ENCODE measurements at regions not wholly inside any gene's neighbourhood (a gene's known extent, or its start where the extent isn't known, plus 50 kb on each side); places are given as distances from the start of the nearest gene placed in this dataset.

DNA sequence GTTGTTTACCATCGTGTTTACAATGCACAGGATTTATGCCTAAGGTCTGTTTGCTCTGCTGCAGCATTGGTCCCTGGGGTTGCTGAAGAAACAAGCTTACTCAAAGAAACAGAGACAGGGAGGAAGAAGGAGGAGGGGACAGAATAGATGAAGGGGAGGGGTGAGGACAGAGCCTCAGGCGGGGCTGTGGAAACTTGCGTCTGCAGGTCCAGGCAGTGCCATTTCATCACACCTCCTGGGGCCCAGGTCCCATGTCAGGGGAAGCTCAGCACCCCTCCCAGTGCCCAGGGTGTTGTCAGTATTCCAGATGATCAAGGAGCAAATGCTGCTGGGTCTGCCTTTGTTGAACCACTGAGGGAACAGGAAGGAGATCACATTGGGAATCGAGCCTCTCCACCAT, 1406.8 kb downstream of the TBC1D22A start:
- Mint-ChIP-seq H3K36me3 (ENCODE audit: low read depth) (no peaks in the 10 kb centered on the region), H3K27ac (no peak overlapping the region), H3K4me1 (no peaks in the 10 kb centered on the region), H3K27me3 (ENCODE audit: low read depth) (peaks cover 39% of the 10 kb centered on the region), H3K9me3 (no peaks in the 10 kb centered on the region), H3K4me3 (no peak overlapping the region)
- TF ChIP-seq, protein P1, sequence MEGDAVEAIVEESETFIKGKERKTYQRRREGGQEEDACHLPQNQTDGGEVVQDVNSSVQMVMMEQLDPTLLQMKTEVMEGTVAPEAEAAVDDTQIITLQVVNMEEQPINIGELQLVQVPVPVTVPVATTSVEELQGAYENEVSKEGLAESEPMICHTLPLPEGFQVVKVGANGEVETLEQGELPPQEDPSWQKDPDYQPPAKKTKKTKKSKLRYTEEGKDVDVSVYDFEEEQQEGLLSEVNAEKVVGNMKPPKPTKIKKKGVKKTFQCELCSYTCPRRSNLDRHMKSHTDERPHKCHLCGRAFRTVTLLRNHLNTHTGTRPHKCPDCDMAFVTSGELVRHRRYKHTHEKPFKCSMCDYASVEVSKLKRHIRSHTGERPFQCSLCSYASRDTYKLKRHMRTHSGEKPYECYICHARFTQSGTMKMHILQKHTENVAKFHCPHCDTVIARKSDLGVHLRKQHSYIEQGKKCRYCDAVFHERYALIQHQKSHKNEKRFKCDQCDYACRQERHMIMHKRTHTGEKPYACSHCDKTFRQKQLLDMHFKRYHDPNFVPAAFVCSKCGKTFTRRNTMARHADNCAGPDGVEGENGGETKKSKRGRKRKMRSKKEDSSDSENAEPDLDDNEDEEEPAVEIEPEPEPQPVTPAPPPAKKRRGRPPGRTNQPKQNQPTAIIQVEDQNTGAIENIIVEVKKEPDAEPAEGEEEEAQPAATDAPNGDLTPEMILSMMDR (IDR thresholded peaks at IDR 0.05; ENCODE audit: unreplicated experiment in 3 of 3): no peak

DNA sequence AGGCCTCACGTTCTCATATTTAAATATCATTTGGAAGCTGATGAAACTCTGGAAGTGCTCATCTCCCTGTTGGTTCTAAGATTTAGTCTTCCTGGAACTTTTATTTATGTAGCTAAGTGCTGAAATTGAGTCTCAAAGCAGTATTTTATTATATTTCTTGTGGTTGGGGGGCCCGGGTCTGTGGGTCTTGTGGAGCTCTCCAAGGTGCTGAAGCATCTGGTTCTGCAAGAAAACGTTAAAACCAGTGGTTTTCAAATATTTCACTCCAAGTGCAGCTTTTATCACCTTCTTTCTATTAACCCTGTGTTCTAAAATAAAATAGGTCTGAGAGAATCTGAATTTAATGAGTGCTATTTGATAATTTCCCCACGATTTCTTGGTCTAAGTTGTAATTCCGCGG, 1404.8 kb downstream of the TBC1D22A start:
- TF ChIP-seq, protein P1 (IDR thresholded peaks at IDR 0.05; ENCODE audit: unreplicated experiment in 3 of 3): no peak
- Mint-ChIP-seq H3K36me3 (ENCODE audit: low read depth) (no peaks in the 10 kb centered on the region), H3K4me1 (no peaks in the 10 kb centered on the region), H3K4me3 (no peak overlapping the region), H3K27me3 (ENCODE audit: low read depth) (peaks cover 32% of the 10 kb centered on the region), H3K9me3 (no peaks in the 10 kb centered on the region), H3K27ac (no peak overlapping the region)

- TF ChIP-seq, protein P1 (IDR thresholded peaks at IDR 0.05; ENCODE audit: unreplicated experiment in 3 of 3): no peak
- H3K4me1 Mint-ChIP-seq: no peaks in the 10 kb centered on the region
- no peaks in the 10 kb centered on the region for H3K36me3 Mint-ChIP-seq (ENCODE audit: low read depth)
- H3K4me3 Mint-ChIP-seq: no peak overlapping the region
- no peaks in the 10 kb centered on the region for H3K9me3 Mint-ChIP-seq
- H3K27me3 Mint-ChIP-seq (ENCODE audit: low read depth): peaks cover 17% of the 10 kb centered on the region
- no peak overlapping the region for H3K27ac Mint-ChIP-seq
Measured at GRCh38 chr22:48161298-48161697, 1398.8 kb downstream of the TBC1D22A start.

DNA sequence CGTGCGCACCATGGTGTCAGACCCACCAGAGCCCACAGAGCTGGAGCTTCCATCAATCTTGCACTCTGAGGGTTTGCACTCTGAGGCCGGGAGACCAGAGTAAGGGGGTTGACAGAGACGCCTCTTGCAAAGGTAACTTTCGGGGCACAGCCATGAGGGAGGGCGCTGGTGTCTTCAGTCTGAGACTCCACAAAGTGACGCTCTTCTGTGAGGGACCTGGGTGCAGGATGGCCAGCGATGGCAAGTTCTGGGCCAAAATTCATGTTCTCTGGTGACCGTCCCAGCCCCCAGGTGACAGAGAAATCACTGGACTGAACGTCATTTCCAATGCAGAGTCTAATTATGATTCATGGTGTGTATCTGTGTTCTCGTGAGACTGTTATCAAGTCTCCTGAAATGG, 1395.2 kb downstream of the TBC1D22A start:
- H3K4me1 Mint-ChIP-seq: no peaks in the 10 kb centered on the region
- no peak overlapping the region for H3K4me3 Mint-ChIP-seq
- no peak overlapping the region for H3K27ac Mint-ChIP-seq
- TF ChIP-seq, protein P1 (IDR thresholded peaks at IDR 0.05; ENCODE audit: unreplicated experiment in 3 of 3): no peak
- H3K27me3 Mint-ChIP-seq (ENCODE audit: low read depth): peaks cover 11% of the 10 kb centered on the region
- H3K36me3 Mint-ChIP-seq (ENCODE audit: low read depth): no peaks in the 10 kb centered on the region
- no peaks in the 10 kb centered on the region for H3K9me3 Mint-ChIP-seq

GRCh38 chr22:48156603-48157355, 1394.3 kb downstream of the TBC1D22A start:
- H3K9me3 Mint-ChIP-seq: no peaks in the 10 kb centered on the region
- no peaks in the 10 kb centered on the region for H3K4me1 Mint-ChIP-seq
- H3K27ac Mint-ChIP-seq: no peak overlapping the region
- H3K27me3 Mint-ChIP-seq (ENCODE audit: low read depth): peaks cover 11% of the 10 kb centered on the region
- TF ChIP-seq, protein P1 (IDR thresholded peaks at IDR 0.05; ENCODE audit: unreplicated experiment in 3 of 3): no peak
- peak overlapping the region in 1 of 3 experiments; percentile 3 for H3K4me3 Mint-ChIP-seq
- H3K36me3 Mint-ChIP-seq (ENCODE audit: low read depth): no peaks in the 10 kb centered on the region

- H3K4me3 Mint-ChIP-seq: no peak overlapping the region
- no peaks in the 10 kb centered on the region for H3K36me3 Mint-ChIP-seq (ENCODE audit: low read depth)
- no peaks in the 10 kb centered on the region for H3K4me1 Mint-ChIP-seq
- H3K27me3 Mint-ChIP-seq (ENCODE audit: low read depth): peaks cover 7% of the 10 kb centered on the region
- H3K9me3 Mint-ChIP-seq: no peaks in the 10 kb centered on the region
- TF ChIP-seq, protein P1 (IDR thresholded peaks at IDR 0.05; ENCODE audit: unreplicated experiment in 3 of 3): no peak
- no peak overlapping the region for H3K27ac Mint-ChIP-seq
Measured at GRCh38 chr22:48155446-48155845, 1393.0 kb downstream of the TBC1D22A start.

Data from nephron (organoid).